HG03432 (cell line): ENCODE measurements at regions not wholly inside any gene's neighbourhood (a gene's known extent, or its start where the extent isn't known, plus 50 kb on each side); places are given as distances from the start of the nearest gene placed in this dataset.

ENCODE experiments used
- ATAC-seq: cut with Tn5 transposase; IDR thresholded peaks from one replicate; pipeline ENCODE4 v1.9.1; 2021; ENCODE audit warnings: mild to moderate bottlenecking, moderate library complexity; ENCODE audit not compliant: unreplicated experiment

GRCh38 chr3:72109327-72110259 lies 324.6 kb upstream of the PROK2 start:
- ATAC-seq, result no peak

GRCh38 chr3:72105306-72105705 lies 320.4 kb upstream of the PROK2 start:
- no peak for ATAC-seq

- ATAC-seq, result peak; percentile 66
These were observed 317.2 kb upstream of the PROK2 start for GRCh38 chr3:72102112-72102616.

GRCh38 chr3:72101494-72101893 lies 316.5 kb upstream of the PROK2 start:
- no peak for ATAC-seq

DNA sequence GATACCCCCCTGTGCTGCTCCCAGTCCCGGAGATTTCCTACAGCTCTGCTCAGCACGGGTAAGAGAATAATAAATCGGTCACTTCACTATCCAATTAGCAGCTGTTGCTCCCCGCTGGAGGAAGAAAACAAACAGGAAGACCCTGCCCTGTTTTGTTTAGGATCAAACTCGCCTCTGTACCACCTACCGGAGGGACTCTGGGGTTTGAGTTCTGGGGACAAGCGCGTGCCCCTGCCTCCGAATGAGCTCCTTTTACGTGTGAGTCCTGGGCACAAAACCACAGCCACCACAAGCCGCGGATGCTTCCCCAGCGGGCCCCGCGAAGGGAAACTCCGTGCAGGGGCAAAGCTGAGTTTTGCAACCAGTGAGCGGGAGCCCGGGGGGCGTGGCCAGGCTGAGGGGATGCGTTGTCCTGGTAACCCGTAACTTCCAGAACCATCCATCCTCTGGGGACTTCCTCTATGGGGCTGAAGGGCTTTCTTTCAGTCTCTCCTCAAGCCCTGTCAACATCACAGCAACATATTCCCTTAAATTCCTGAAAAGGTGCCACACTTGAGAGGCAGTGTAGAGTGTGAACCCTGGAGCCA lies 315.7 kb upstream of the PROK2 start:
- ATAC-seq, result peak; percentile 73

- ATAC-seq, result no peak
These were observed 315.1 kb upstream of the PROK2 start for GRCh38 chr3:72100080-72100511.

- no peak for ATAC-seq
These were observed 314.6 kb upstream of the PROK2 start for GRCh38 chr3:72099326-72100079.

DNA sequence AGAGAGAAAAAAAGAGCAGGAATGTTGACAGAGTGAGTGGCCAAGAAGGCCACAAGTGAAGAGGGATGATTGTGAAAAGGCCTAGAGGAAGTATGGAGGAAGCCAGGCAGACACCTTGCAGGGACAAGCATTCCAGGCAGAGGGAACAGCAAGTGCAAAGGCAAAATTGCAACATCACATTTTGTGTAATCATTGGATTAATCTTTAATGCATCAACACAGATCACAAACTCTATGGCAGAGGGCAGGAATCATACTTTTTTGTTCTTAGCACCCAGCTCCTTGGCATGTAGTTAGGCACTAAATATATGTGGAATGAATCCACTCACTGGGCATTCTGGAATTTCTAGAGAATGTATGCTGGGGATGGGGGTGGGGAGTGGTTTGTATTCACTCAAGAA lies 312.1 kb upstream of the PROK2 start:
- ATAC-seq, result no peak

- no peak for ATAC-seq
These were observed 310.6 kb upstream of the PROK2 start for GRCh38 chr3:72095521-72095920.

GRCh38 chr3:72093992-72094334 lies 309.0 kb upstream of the PROK2 start:
- no peak for ATAC-seq

GRCh38 chr3:72093270-72093991 lies 308.5 kb upstream of the PROK2 start:
- peak; percentile 53 for ATAC-seq

DNA sequence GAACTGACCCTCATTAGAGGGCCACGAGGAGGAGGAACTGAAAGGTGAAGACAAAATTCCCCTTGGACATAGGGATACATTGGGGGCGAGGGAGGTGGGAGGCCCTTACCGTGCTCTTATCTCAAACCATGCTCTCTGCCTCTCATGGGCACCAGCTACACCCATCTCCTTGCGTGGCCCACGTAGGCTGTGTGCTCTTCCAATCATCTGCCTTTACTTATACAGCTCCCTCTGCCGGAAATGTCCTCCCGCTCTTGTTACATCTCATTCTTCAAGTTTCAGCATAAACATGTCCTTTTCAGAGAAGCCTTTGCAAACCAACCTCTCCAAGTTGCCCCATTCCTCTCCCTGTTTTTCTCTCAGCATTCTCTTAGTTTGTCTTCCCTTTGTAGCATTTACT lies 307.8 kb upstream of the PROK2 start:
- ATAC-seq, result no peak

GRCh38 chr3:72088486-72089025 lies 303.6 kb upstream of the PROK2 start:
- ATAC-seq, result no peak

DNA sequence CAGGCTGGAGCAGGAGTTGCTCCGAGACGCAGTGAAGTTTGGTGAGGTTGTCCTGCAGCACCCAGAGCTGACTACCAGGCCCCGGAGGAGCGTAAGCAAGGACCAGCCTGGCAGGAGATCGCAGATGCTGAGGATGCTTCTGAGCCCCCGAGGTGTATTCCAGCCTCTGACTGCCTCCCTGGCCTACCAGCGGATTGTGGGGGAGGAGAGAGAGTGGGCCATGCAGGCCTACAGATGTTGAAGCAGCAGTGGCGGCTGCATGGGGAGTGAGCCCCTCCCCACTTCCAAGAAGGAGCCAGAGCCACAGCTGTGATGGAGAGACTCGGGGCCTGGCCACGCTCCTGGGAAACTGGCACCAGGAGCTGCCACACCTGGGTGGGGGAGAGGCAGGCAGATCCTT lies 302.5 kb upstream of the PROK2 start:
- no peak for ATAC-seq

DNA sequence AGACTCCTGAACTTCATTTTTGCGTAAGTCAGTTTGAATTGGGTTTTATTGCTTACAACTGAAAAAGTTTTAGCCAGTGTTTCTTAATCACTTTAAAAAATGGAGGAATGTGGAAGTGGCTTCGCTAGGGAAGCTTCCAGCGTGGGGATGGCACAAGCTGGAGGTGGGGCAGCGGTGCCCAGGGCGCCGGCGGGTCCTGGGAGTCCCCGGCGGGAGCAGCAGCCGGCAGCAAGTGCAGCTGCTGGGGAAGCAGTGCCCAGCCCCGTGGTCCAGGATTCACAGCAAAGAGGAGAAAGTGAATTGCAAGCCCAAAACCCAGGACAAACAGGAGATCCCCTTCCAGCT lies 301.8 kb upstream of the PROK2 start:
- no peak for ATAC-seq

GRCh38 chr3:72086042-72086742 lies 301.2 kb upstream of the PROK2 start:
- no peak for ATAC-seq

GRCh38 chr3:72085036-72085435 lies 300.1 kb upstream of the PROK2 start:
- ATAC-seq, result no peak

DNA sequence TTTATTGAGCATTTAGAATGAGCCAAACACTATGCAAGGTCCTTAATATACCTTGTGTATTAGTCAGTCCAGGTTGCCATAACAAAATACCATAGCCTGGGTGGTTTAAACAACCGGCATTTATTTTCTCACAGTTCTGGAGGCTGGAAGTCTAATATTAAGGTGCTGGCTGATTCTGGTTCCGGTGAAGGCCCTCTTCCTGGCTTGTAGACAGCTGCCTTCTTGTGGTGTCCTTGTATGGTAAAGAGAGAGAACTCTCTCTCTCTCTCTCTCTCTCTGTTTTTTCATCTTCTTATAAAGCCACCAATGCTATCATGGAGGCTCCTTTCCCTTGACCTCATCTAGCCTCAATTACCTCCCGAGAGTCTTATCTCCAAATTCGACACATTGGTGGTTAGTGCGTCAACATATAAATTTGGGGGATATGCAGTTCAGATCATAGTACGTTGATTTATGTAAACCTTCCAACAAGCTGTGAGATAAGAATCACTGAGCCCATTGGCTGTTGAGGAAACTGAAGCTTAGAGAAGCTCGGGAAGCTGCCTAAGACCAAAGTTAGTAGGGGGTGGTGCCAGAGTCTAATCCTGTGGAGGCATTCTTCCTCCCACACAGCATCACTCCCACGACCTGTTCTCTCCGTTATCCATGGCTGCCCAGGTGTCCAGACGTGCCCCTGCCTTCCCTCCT lies 298.0 kb upstream of the PROK2 start:
- peak; percentile 12 for ATAC-seq

DNA sequence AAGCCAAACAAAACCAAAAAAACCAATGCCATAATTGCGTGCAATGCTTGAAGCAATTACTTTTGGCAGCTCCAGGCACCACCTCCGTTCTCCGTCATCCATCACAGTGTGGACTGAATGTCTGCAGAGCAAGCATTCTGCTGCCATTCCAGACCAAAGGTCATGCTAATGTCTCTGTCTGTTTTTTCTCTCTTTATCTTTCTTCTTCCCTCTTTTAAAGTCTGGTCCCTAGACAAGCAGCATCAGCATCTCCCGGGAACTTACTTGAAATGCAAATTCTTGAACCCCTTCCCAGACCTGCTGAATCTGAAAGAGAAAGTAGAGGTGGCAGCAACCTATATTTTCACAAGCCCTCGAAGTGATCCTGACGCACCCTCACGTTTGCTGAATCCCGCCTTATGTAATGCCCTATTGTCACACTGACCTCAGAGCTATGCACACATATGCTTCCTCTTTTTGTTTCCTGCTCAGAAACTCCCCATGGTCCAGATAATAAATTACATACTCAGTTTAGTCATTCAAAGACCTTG lies 297.3 kb upstream of the PROK2 start:
- peak; percentile 66 for ATAC-seq
